ENCODE measurements at regions not wholly inside any gene's neighbourhood (a gene's known extent, or its start where the extent isn't known, plus 50 kb on each side); places are given as distances from the start of the nearest gene placed in this dataset.
A peak's percentile ranks its signal among the peaks of the same experiment; 100 is the strongest.

DNA sequence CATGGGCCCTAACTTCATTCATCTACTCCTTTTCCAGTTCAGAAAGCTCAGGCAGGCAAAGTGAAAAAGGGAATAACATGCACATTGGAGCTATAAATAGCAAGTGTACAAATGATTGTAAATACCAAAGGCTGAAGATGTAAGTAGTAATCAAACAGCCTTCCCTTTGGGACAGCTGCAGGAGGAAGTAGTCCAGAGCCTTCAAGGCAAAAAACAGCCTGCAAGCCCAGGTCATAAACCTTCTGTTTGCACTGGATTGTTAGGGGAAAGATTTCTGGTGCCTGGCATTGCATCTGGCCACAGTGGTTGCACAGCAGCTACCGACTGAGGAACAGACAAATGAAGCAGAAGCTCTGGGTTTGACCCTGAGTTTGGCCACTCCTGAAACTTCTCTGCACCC lies 98.6 kb upstream of the PMFBP1 start:
- DNase-seq (ENCODE audit: low spot score): no peak

DNA sequence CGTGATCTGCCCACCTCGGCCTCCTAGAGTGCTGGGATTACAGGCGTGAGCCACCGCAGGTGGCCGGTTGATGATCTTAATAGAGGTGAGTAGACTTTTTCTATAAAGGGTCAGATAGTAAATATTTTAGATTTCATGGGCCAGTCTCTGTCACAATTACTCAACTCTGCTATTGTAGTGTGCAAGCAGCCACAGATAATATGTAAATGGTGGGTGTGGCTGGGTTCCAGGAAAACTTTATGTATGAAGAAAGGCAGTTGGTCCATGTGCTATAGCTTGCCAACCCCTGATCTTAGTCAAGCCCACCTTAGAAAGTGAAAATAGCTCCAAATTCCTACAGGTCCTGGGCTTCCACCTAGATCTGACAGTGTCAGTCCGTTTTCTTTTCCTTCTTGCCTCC lies 94.9 kb upstream of the PMFBP1 start:
- DNase-seq (ENCODE audit: low spot score): no peak

GRCh38 chr16:72264771-72265170 lies 92.8 kb upstream of the PMFBP1 start:
- DNase-seq (ENCODE audit: low spot score): no peak

GRCh38 chr16:72262711-72263110 lies 90.8 kb upstream of the PMFBP1 start:
- DNase-seq (ENCODE audit: low spot score): no peak

GRCh38 chr16:72261127-72261526 lies 89.2 kb upstream of the PMFBP1 start:
- DNase-seq (ENCODE audit: low spot score): no peak

DNA sequence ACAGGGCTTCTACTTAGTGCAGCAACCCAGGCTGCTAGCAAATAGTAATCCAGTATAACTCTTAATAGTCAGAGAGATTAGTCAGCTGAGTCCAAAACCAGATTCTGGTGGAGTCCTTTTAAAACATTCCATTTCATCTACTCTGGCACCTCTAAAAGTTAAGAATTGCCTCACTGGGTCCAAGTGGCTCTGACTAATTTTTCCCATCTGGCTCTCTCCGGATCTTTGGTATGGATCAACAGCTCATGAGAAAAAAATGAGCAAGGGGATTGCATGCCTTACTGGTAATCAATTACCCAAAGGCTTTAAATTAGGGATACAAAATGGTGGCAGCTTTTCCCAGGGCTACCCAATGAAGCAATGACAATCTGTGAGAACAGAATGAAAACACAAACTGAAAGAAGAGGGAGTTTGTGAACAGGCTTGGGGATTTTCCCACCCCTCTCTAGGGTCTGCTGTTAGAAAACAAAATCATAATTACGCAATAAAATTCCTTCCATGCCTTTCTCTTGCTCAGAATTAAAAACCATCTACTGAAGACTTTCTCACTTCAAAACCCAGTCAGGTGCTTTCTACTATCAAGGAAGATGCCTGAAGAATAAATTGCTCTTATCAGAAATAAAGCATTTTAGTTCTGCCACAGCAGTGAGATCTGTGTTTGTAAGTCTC lies 84.6 kb upstream of the PMFBP1 start:
- peak; percentile 64 for DNase-seq (ENCODE audit: low spot score)

GRCh38 chr16:72255786-72256185 lies 83.8 kb upstream of the PMFBP1 start:
- DNase-seq (ENCODE audit: low spot score): no peak

GRCh38 chr16:72247821-72248253 lies 75.9 kb upstream of the PMFBP1 start:
- DNase-seq (ENCODE audit: low spot score): no peak

DNA sequence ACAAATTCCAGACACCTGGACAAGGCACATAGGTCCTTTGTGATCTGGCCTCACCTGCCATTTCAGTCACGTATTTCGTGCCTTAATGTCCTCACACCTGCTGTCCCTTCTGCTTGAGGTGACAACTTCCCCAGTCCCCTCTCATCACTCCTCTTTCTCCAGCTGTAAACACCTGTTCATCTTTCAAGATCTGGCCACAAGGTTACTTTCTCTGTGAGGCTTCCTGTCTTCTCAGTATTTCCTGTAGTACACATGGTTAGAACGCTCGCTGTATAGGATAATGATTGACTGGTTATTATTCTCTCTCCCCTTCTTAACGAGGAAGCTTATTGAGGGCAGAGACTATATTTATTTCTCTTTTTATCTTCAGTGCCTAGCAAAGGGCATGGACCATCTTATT lies 74.5 kb upstream of the PMFBP1 start:
- DNase-seq (ENCODE audit: low spot score): no peak

DNA sequence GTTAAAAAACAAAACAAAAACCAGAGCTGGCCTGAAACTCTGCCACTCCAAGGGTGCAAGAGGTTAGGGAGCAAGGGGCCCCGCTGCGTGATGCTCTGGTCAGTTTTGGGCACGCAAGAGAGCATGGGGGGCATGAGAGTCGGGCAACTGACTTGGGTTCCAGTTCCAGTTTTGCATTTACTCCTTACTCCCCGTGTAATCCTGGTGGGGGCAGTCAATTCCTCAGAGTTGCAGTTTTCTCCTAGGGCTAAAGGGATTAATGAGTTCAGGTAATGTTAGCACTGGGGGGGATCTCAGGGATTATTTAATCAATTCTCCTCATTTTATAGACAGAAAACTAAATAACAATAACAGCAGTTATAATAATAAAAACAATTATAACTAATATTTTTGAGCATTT lies 72.9 kb upstream of the PMFBP1 start:
- no peak for DNase-seq (ENCODE audit: low spot score)

- DNase-seq (ENCODE audit: low spot score): no peak
These were observed 71.7 kb upstream of the PMFBP1 start for GRCh38 chr16:72243621-72244020.

DNA sequence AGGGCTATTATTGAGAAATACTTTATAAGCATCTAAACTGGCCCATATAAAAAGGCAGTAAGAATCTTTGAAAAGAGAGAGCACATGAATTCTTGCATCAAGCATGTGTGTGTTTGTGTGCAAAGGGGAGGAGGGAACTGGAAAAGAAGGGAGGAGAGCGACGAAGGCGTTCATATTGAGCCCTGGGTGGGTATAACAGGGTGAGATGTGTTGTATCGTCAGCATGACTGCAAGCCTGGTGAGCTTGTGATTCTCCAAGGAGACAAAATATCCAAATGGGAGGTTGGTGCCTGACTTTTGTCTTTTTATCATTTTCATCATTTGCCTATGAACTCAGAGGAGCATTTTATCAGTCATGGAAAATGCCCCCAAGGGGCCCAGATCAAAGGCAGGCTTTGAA lies 70.8 kb upstream of the PMFBP1 start:
- no peak for DNase-seq (ENCODE audit: low spot score)

DNA sequence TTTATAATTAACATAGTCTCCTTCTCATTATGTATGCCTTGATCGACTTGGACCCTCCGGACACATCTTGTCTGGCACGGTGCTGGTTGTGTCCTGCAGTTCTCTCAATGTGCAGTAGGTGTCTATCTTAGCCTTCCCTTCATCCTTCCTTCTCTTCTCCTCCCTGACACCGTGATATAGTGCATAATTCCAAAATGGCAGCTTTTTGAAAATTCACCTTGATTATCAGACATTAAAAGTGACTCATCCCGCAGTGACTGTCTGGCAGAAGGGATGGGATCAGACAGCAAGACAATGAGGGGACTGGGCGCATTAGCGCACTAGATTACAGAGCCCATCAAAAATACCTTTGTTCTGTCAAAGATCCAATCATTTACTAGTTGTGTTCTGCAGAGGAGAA lies 70.0 kb upstream of the PMFBP1 start:
- peak; percentile 41 for DNase-seq (ENCODE audit: low spot score)

- DNase-seq (ENCODE audit: low spot score): no peak
These were observed 69.1 kb upstream of the PMFBP1 start for GRCh38 chr16:72241008-72241407.

DNA sequence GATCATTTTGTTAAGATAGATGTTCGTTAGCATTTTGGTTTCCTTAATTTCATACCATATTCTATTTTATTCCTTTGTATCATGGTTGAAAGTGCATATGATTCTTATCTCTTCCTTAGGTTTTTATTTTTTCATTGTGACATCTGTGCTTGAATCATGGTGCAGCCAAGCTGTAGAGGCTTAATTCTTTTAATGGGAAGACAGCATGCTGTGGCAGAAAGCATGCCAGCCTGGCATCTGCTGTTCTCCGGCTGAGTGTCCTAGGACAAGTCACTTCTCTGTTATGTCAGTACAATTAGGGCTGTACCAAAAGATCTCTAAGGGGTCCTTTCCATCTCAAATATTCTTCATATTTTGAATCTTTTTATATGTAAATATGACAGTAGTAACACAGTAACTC lies 68.5 kb upstream of the PMFBP1 start:
- no peak for DNase-seq (ENCODE audit: low spot score)

- no peak for DNase-seq (ENCODE audit: low spot score)
These were observed 64.9 kb upstream of the PMFBP1 start for GRCh38 chr16:72236866-72237265.

- DNase-seq (ENCODE audit: low spot score): no peak
These were observed 62.4 kb upstream of the PMFBP1 start for GRCh38 chr16:72234387-72234786.

- no peak for DNase-seq (ENCODE audit: low spot score)
These were observed 56.1 kb upstream of the PMFBP1 start for GRCh38 chr16:72228014-72228413.

GRCh38 chr16:72226136-72226535 lies 54.2 kb upstream of the PMFBP1 start:
- no peak for DNase-seq (ENCODE audit: low spot score)

GRCh38 chr16:72224260-72224768 lies 52.4 kb upstream of the PMFBP1 start:
- no peak for DNase-seq (ENCODE audit: low spot score)

GRCh38 chr16:72222503-72222902 lies 50.5 kb upstream of the PMFBP1 start:
- no peak for DNase-seq (ENCODE audit: low spot score)

All from AG08396 (cell line).